ENCODE measurements at regions not wholly inside any gene's neighbourhood (a gene's known extent, or its start where the extent isn't known, plus 50 kb on each side); places are given as distances from the start of the nearest gene placed in this dataset.
"Not testable (repeated sequence)": the region's sequence is repeated elsewhere in the genome, so short reads cannot be mapped to it uniquely, and the experiment has no call there.

DNA sequence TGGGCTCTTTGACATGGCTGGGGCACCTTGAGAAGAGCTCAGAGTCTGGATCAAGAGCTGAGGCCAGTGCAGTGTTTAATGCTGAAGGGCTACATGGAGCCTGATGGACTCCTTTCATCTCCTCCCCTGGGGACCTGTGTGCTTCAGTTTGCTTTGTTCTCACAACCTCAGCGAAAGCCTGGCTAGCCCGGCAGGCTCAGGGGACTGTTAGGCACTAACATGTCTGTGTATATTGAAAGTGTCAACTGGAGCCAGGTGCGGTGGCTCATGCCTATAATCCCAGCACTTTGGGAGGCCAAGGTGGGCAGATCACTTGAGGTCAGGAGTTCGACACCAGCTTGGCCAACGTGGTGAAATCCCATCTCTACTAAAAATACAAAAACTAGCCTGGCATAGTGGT is 194.5 kb downstream of the C1orf94 start:
- DNase-seq = not testable (repeated sequence)

DNA sequence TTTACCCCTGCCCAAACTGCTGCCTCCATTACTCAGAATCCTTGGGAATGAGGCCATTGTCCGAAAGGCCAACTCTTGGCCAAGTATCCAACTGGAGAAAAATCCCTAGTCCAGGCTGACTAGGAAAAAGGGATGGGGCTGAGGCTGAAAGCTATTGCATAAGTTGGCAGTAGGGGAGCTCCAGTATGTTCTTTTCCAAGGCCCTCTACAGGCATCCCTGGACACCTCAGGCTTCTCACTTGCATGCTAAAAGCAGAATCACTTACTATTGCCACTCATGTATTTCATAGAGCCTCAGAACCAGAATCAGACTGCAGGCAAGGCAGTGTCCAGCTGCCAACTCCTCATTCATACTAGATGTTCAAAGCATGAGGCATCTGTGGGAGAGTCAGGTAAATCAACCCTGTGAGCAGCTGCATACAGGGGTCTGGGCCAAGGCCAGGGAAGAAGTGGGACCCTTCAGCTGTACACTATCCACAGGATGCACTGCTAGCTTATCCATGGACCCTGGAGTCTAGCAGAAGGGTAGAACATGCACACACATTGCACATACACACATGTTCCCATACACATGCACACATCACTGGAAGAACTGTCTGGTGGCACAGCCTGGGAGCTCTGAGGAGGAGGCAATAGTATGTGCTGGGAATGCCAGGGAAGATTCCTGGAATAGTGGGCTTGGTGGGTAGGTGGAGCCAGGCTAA is 195.3 kb downstream of the C1orf94 start:
- DNase-seq = no peak

DNA sequence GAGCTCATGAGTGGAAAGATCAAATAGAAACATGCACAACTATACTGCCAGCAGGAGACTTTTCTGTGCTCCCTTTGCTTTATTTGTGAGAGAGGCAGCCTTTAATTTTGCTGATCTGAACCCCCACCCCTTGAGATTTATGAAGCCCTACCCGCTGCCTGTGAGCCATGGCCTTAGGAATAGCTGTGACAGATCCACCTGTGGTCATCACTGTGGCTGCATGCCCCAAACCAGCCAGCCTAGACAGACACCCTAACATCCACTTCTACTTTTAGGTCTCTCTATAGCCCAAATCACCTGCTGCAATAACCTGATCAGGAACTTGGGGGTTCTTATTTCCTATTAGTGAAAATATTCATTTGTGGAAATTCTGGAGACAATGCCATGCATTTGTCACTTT is 196.2 kb downstream of the C1orf94 start:
- no peak for DNase-seq

DNA sequence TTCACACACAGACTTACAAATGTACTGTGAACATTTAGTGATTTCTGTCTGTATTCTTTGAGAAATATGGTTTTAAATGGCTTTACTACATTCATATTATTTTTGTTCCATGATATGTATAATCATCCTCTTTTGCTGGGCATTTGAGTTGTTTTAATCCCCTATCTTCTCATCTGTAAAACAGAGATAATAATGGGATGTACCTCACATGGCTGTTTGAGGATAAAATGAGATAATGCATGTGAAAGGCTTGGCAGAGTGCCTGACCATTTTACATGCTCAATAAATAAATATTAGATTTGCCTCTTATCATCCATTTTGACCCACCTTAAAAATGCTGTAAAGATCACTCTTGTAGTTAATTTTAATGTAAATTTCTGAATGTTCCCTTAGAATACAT is 197.2 kb downstream of the C1orf94 start:
- DNase-seq = no peak

DNA sequence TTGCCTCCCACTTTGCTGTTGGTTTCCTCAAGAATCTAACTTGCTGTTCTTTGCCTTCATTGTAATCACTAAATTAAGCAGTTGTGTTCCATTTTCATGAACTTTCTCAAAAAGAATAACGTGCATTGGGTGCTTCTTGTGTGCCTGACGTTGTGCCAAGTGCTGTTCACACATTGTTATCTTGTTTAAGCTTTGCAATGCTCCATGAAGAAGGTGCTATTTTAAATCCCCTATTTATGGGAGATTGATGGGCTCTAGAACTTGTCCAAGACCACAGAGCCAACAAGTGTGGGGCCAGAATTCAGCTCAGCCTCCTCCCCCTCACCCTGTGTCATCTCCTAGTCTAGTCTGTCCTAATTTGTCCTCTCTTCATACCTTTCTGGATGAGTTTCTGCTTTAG is 199.8 kb downstream of the C1orf94 start:
- DNase-seq = no peak

DNA sequence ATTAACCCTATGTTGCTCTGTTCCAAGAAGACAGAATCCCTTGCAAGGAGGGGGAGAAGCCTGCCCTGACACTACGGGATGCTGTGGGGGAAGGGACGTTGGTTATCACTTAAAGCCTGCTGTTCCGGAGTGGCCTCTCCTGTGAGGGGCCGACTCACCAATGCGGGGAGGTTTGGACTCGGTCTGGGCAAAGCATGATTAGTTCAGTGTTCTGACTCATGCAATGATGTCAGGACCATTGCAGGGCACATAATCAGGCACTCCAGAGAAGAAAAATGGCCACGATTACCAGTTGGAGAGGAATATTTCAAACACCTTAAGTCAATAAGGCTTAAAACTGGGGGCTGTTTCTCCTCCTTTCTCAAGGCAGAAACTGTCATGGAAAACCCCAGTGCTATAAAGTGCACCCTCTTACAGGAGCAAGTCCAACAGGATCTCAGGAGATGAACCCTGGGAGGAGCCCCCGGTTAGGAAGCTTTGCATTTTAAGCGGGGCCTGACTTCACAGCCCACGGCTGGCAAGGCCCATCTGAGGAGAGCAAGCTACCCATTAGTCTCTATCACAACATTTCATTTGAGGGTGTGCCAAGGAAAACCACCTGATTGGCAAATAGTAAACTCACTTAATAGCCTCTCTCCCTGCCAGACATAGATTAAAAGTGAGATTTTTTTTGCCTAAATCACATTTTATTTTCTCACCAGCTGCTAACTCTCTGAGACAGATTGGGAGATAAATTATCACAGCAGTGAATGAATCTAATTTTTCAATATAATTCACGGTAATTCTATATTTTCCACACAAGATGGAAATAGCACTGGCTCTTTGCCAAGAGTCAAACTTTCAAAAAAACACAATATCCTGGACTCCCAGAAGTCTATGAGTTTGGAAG is 202.5 kb downstream of the C1orf94 start:
- DNase-seq = no peak

DNA sequence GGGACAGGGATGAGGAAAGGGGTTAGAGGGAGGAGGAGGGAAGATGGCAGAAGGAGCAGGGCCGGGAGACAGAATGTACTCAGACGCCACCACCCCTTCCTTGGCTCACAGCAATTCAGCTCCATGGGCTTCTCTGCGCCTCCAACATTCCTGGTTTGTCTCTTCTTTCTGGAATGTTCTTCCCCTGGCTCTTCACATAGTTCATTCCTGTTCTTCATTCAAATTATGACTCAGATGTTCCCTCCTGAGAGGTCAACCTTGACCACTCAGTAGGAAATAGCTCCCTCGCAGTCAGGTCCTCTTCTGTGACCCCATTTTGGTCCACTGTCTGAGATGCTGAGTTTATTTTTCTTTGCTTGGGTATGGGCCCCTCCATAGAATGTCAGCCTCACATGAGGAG is 203.2 kb downstream of the C1orf94 start:
- no peak for DNase-seq

DNA sequence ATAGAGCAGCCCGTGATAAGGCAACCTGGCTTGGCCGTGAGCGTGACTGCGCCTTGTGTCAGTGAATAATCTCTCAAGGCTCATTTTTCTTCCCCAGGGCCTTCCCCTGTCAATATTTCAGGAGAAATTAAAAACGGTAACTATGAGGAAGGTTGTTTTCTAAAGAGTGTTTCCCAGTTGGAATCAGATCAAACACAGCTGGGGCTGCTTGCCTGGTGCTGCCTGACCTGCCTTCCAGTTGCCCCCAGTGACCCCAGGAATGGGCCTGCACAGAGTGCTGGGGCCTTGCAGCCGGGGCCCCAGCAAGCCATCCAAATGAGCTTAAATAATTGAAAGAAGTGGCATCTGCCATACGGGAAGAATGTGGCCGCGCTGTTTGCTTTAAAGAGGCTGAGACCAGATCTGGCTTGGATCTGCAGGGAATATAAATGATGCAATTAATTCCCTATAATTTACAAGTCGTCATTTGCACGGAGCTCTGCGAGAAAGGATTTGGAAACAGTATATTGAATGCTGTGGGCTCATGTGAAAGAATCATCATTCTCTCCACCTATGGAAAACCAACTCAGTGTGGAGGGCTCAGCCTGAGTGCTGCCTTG is 203.9 kb downstream of the C1orf94 start:
- DNase-seq = no peak

DNA sequence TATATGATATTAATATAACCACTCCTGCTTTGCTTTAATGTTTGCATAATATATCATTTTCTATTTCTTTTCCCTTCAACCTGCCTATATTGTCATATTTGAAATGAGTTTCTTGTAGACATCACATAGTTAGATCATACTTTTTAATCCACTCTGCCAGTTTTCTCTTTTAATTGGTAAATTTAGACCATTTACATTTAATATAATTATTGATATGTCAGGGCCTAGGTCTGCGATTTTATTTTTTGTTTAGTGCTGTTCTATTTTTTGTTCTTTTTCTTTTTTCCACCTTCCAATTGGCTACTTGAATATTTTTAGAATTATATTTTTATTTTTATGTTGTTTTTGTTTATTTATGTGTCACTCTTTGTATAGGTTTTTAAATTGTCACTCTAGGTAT is 213.3 kb downstream of the C1orf94 start:
- DNase-seq = no peak

DNA sequence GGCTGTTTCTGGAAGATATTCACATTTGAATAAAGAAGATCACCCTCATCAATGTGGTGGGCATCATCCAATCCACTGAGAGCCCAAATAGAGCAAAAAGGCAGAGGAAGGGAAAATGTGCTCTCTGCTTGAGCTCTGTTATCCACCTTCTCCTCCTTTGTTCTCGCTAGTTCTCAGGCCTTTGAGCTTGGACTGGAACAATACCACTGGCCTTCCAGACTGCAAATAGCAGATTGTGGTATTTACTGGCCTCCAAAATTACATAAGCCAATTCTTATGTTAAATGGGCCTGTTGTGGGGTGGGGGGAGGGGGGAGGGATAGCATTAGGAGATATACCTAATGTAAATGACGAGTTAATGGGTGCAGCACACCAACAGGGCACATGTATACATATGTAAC is 219.3 kb downstream of the C1orf94 start:
- DNase-seq = no peak

DNA sequence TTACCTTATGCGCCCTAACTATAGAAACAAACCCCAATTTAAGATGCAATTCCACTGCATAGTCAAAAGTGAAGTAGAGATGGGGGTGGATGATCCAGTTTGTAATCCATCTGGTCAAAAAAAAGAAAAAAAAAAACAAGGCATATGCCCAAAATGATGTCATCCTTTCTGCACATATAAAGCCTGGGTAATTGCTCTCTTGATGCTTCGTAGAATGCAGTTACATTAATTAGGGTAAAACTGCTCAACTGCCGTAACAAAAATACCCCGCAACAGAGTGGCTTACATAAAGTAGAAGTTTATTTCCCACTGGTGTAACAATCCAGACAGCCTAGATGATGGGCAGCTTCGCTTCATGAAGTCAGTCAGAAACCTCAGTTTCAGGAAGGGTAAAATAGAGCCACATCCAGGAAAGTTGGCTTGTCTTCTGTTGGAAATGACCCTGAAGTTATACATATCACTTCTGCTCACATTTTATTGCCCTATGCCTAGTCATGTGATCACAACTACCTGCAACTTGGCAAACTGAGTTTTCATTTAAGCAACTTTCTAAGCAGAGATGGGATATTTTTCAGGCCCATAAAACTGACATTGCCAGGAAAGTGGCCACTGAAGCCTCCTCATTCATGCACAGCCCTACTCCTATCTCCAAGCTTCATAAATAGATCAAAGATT is 221.7 kb downstream of the C1orf94 start:
- DNase-seq = no peak

DNA sequence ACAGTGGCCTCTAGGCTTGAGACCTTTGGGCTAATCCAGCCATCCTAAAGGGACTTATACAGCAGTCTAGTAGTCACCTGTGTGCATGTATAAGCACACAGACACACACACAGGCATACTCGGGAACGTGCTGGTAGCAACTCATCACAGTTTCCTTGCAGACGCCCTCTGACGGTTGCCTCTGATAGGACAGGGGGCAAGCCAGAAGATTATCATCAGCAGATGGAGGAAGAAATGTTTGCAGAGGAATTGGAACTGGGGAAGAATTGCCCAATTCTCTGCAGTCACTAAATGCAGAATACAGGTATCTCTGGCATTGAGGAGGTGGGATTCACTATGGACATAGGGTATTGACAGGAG is 222.2 kb downstream of the C1orf94 start:
- DNase-seq = no peak

DNA sequence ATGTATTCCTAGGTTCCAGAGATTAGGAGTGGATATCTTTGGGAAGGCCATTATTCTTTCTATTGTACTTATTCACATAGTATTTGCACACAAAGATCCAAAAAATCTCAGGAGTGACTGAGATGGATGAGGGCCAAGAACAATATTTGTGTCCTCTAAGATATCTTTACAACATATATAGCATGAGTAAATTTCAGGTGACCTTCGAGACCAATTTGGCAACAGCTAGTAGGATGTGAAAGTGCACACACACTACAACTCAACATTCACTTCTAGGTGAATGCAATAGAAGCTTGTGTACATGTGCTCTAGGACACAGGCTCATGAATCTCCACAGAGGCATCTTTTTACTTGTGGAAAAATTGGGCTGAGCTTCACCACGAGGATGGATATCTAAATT is 224.0 kb downstream of the C1orf94 start:
- no peak for DNase-seq

DNA sequence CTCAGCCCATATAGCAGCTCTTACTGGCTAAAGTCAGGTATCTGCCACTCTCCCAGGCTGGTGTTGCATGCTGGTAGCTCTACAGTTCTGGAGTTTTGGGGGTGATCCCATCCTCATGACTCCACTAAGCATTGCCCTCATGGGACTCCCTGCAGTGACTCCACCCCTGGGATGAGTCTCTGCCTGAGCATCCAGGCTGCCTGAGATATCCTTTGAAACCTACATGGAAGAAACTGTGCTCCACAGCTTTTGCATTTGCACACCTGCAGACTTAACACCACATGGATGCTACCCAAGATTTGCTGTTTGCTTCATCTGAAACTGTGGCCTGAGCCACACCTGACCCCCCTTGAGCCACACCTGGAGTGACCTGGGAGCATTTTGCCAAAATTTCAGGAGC is 226.4 kb downstream of the C1orf94 start:
- no peak for DNase-seq

DNA sequence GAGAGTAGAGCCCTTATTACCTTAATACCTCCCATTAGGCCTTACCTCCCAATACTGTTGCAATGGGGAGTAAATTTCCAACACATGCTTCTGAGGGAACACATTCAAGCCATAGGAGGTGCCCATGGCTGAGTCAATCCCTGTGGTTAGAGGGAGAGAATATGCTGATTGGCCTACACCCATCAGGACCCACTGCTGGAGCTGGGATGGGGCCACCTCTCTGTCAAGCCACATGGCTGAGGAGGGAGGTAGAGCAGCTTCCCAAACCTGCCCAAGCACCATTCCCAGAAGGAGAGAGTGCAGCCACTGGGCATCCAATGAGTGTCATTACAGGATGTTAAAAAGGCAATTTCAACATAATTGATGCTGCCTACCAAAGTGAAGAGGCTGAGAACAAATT is 228.1 kb downstream of the C1orf94 start:
- no peak for DNase-seq

DNA sequence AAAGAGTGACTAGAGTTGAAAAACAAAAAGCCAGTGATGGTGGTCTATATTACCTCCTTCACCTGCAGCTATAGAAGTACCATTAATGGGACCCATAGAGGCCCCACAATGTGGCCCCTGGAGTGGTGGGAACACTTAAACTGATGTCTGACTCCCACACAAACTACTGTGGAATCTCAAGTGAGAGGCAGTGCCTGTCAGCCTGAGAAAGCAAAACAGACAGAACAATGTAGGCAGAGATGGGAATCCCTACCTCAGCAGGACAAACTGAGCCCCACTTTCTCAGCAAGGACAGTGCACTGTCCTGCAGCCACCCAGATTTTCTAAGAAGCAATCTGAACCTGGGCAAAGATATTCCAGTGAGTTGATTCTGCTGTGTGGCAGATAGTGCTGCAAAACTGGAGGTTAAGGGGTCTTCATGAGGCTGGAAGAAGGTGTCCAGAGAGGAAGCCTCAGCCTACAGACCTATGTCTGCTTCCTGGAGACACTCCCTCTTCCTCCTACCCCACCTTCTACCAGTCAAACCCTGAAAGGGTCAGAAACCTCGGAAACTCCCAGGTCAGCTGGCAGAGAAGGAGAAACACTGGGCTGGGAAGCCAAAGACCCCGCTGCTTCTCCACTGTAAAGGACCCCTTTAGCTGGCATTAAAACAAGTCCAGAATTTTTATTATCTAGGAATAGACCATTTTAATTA is 228.7 kb downstream of the C1orf94 start:
- DNase-seq = no peak

DNA sequence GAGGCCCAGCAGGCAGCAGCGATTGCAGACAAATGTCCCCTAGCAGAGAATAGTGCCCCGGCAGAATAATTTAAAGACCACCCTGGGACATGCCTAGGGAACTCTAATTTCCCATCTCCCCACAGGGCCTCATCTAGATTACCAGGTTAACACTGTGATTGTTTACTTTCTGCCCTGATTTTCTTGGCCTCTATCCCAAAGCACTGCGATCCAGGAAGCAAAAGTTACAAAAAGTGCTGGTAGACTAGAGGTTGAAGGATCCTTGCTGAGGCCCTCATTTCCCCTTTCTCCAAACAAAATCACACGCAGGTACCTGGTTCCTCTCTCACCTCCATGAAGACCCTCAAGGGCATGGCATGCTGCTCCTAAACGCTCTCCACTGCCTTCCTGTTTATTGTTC is 229.7 kb downstream of the C1orf94 start:
- no peak for DNase-seq

DNA sequence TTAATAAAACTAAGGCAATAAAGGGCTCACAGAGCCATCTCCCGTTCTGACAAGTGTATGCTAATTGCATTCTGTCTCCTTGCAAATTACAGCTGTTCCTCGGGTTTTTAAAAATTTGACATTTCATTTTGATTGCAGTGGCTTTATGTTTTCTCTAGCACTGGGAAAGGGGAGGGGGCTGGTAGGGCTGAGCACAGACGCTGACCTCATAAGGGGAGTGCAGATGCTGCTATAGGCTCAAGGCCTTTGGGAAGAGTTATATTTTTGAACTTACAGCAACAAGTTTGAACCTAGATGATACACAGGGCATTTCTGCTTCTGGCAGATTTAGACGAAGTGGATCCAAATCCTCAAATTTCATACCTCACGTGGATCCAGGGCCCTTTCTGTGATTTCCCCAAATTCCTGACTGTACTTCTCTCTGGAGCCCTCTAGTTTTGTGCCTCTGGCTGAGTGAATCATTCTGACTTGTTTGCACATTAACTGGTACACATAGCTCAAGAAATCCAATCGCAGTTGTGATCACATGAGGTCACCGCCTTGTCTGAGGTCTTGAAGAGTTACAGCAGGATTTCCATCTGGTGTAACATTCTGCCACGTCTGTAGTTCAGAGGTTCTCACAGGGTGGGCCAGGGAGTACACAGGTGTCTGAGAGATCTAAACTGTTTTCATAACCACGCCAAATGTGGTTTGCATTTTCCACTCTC is 230.3 kb downstream of the C1orf94 start:
- no peak for DNase-seq

DNA sequence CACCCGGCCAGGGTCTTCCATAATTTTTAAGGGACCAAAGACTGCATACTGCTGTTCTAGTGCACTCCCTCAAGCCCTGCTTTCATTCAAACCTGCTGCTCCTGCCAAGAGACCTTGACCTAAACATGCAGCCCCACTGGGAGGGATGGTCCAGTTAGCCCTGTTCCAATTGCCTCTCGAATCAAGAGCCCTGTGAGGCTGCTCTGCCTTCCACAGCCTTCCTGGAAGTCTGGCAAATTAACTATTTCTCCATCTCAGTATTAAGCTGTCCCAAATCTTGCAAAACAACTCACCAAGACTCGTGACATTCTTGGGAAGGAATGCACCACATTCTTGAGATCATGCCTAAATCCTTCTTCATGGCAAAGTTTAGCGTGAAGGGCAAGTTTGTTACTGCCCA is 231.3 kb downstream of the C1orf94 start:
- no peak for DNase-seq

DNA sequence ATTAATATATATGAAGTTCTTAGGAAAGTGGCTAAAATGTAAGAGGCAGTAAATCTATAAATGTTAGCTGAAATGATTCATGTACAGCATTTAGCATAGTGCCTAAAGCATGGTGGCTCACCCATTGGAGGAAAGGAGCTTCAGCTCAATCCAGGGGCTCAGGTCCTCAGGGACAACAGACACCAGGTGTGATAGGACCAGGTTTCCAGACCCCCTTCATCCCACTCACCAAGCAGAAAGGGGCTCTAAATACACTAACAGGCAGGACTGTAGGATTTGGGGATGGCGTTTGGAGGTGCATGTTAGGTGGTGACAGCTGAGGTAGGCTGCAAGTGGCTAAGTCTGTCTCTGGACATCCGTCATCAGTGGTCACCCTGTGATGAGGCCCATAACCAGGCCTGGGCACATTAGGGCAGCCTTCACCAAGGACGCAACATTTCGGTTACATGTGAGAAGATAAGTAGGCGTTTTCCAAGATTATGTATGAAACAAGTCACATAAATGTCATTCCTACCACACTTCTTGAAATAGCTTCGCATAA is 233.1 kb downstream of the C1orf94 start:
- DNase-seq = no peak

DNA sequence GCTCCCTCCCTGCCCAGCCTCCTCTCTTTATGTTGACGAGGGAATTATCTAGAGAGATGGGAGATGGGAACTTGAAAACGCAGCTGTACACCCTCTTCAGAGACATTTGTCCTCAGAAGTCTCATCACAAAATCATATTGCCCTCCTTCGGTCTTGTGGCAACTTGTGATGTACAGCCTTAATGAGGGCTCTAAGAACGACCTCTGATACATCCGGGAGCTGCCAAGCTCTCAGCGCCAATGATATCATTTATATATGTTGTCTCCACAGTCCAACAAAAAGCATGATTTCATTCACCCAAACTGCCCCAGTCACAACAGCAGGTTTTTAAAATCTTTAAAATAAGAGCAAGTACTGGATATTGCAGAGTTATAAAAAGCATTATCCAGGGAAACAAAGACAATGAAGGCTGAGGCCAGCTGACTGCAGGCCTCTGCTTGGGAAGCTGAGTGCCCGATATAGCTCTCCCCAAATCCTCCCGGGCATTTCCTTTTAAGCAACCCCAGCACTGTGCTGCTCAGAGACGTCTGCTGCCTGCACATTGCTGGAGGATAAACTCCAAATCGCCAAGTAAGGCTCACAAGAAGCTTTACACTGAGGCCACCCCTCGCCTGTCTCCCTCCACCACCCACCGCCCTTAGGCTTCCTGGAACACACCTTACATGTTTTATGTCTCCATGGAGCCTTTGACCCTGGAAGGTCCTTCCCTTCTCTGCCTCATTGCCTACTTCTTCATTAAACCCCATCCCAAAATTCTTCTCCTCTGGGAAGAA is 236.1 kb downstream of the C1orf94 start:
- no peak for DNase-seq
